ENCODE measurements at regions not wholly inside any gene's neighbourhood (a gene's known extent, or its start where the extent isn't known, plus 50 kb on each side); places are given as distances from the start of the nearest gene placed in this dataset.

- Histone ChIP-seq H3K27me3 (replicated peaks in 1 of 2; ENCODE audit: control insufficient read depth in 2 of 2, insufficient read depth in 2 of 2, low read length in 1 of 2) (no peaks in the 10 kb centered on the region), H3K4me1 (ENCODE audit: control insufficient read depth, insufficient read depth, low read length) (no peaks in the 10 kb centered on the region), H4K20me1 (ENCODE audit: control insufficient read depth, insufficient read depth) (no peaks in the 10 kb centered on the region), H3K27ac (ENCODE audit: control insufficient read depth, insufficient read depth) (no peak overlapping the region), H3K4me3 (no peak overlapping the region), H3K79me2 (ENCODE audit: control insufficient read depth, insufficient read depth, low read length) (no peaks in the 10 kb centered on the region), H3K36me3 (ENCODE audit: control insufficient read depth in 2 of 2, insufficient read depth in 2 of 2, low read length in 1 of 2) (no peaks in the 10 kb centered on the region), H3K9me3 (replicated peaks; ENCODE audit: control insufficient read depth, insufficient read depth, low read length) (no peaks in the 10 kb centered on the region; the same call in 2 of the 3 replicates), H2AFZ (ENCODE audit: control insufficient read depth, low read depth, low read length) (no peak overlapping the region), H3K9ac (ENCODE audit: control insufficient read depth, insufficient read depth, low read length) (no peak overlapping the region), H3K4me2 (ENCODE audit: control insufficient read depth, insufficient read depth) (no peak overlapping the region)
- no peak for TF ChIP-seq POU2F2 (IDR thresholded peaks at IDR 0.05; ENCODE audit: borderline replicate concordance, low read depth, low read length)
- no peak for TF ChIP-seq BCL3 (IDR thresholded peaks at IDR 0.05; ENCODE audit: borderline replicate concordance, insufficient read depth, low read depth, low read length, poor library complexity, severe bottlenecking)
- in situ Hi-C loops (cut with MboI) = no loop called here
- no TSS peak for BruUV-seq (replicated peaks)
- FAIRE-seq = no peak
- SMC1A ChIA-PET (ENCODE audit: uncharacterized antibody, unreplicated experiment) = no interaction called here
- ATAC-seq = no peak
- POLR2A ChIA-PET = no interaction called here
- no peak for DNase-seq (ENCODE audit: low read depth, low spot score)
- CTCF ChIA-PET = no interaction called here
- intact Hi-C loops (cut with micrococcal nuclease; ENCODE audit: unreplicated experiment) = no loop called here
- RAD21 ChIA-PET (ENCODE audit: unreplicated experiment) = no interaction called here
Measured at GRCh38 chr21:38881131-38881530, 75.4 kb downstream of the ETS2 start.

GRCh38 chr21:38880577-38880966 lies 74.8 kb downstream of the ETS2 start:
- ChIA-PET SMC1A (ENCODE audit: uncharacterized antibody, unreplicated experiment) (interaction anchor here (0.9 kb wide), 1 partner anchor 9 kb away, joined by 4 read pairs; no protein-coding TSS in a partner anchor), RAD21 (ENCODE audit: unreplicated experiment) (no interaction called here), POLR2A (no interaction called here), CTCF (no interaction called here)
- Histone ChIP-seq H3K27me3 (replicated peaks in 1 of 2; ENCODE audit: control insufficient read depth in 2 of 2, insufficient read depth in 2 of 2, low read length in 1 of 2) (no peaks in the 10 kb centered on the region), H3K27ac (ENCODE audit: control insufficient read depth, insufficient read depth) (no peak overlapping the region), H3K4me1 (ENCODE audit: control insufficient read depth, insufficient read depth, low read length) (no peaks in the 10 kb centered on the region), H2AFZ (ENCODE audit: control insufficient read depth, low read depth, low read length) (no peak overlapping the region), H3K9ac (ENCODE audit: control insufficient read depth, insufficient read depth, low read length) (no peak overlapping the region), H3K4me3 (no peak overlapping the region), H3K79me2 (ENCODE audit: control insufficient read depth, insufficient read depth, low read length) (no peaks in the 10 kb centered on the region), H3K9me3 (replicated peaks; ENCODE audit: control insufficient read depth, insufficient read depth, low read length) (no peaks in the 10 kb centered on the region; the same call in 2 of the 3 replicates), H3K36me3 (ENCODE audit: control insufficient read depth in 2 of 2, insufficient read depth in 2 of 2, low read length in 1 of 2) (no peaks in the 10 kb centered on the region), H4K20me1 (ENCODE audit: control insufficient read depth, insufficient read depth) (no peaks in the 10 kb centered on the region), H3K4me2 (ENCODE audit: control insufficient read depth, insufficient read depth) (no peak overlapping the region)
- no TSS peak for BruUV-seq (replicated peaks)
- intact Hi-C loops (cut with micrococcal nuclease; ENCODE audit: unreplicated experiment) = no loop called here
- WGBS (ENCODE audit: insufficient coverage, insufficient replicate concordance, low lambda C conversion rate, missing lambda C conversion rate) = 70% methylated on average over 6 of the region's 6 CpGs
- DNase-seq (ENCODE audit: low read depth, low spot score) (no peak), ATAC-seq (no peak), FAIRE-seq (no peak)
- in situ Hi-C loops (cut with MboI) = no loop called here
- TF ChIP-seq NBN (IDR thresholded peaks at IDR 0.05) (no peak), E4F1 (IDR thresholded peaks at IDR 0.05; ENCODE audit: borderline replicate concordance, partially characterized antibody) (no peak), RELB (IDR thresholded peaks at IDR 0.05; ENCODE audit: low read depth) (no peak), SPI1 (IDR thresholded peaks at IDR 0.05; ENCODE audit: borderline replicate concordance, insufficient read depth, low read depth, low read length) (no peak), NRF1 (conservative IDR thresholded peaks at IDR 0.05; ENCODE audit: low read depth, low read length) (no peak), PML (IDR thresholded peaks at IDR 0.05; ENCODE audit: low read length) (no peak), SIX5 (IDR thresholded peaks at IDR 0.05; ENCODE audit: low read depth, low read length, severe bottlenecking) (no peak), HCFC1 (IDR thresholded peaks at IDR 0.05; ENCODE audit: low read length) (no peak), JUNB (IDR thresholded peaks at IDR 0.05) (no peak), POLR2A (IDR thresholded peaks at IDR 0.05; ENCODE audit: low read depth, low read length) (no peak), ZNF207 (IDR thresholded peaks at IDR 0.05; ENCODE audit: borderline replicate concordance) (no peak), FOXK2 (IDR thresholded peaks at IDR 0.05) (no peak), KDM1A (IDR thresholded peaks at IDR 0.05; ENCODE audit: borderline replicate concordance) (no peak), HDAC2 (IDR thresholded peaks at IDR 0.05) (no peak)

All from GM12878 (cell line).